IPS-18c (cell line): ENCODE measurements at regions not wholly inside any gene's neighbourhood (a gene's known extent, or its start where the extent isn't known, plus 50 kb on each side); places are given as distances from the start of the nearest gene placed in this dataset.
"Not testable (repeated sequence)": the region's sequence is repeated elsewhere in the genome, so short reads cannot be mapped to it uniquely, and the experiment has no call there.

ENCODE experiments used
- H3K4me3 ChIP-seq: 2 replicates; pipeline ENCODE4 v1.7.0; 2013; ENCODE audit warnings: low read depth, mild to moderate bottlenecking, low read length, moderate library complexity; ENCODE audit not compliant: insufficient read depth
- H3K9me3 ChIP-seq: one replicate; pipeline ENCODE4 v1.6.1; 2013; ENCODE audit warnings: mild to moderate bottlenecking, low read length, moderate library complexity; ENCODE audit not compliant: control insufficient read depth, insufficient read depth

DNA sequence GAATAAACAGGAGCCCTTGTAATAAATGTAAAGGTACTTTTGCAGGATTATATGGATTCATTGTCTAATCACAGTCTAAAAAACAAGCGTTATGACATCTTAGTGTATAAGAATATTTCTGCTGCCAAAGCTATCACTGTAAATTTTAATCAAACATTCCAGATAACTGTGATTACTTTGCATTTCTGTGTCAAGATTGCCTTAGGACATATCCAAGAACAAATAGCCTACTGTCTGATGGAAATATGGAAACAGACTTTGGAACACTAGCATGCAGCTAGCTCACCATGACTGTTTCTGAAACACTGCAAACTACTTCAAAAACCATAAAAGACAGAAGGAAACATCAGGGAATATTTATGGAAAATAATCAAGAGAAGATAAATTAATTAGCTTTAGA is 248.7 kb upstream of the ASCC3 start:
- Histone ChIP-seq H3K4me3 (no peak overlapping the region), H3K9me3 (no peaks in the 10 kb centered on the region)

DNA sequence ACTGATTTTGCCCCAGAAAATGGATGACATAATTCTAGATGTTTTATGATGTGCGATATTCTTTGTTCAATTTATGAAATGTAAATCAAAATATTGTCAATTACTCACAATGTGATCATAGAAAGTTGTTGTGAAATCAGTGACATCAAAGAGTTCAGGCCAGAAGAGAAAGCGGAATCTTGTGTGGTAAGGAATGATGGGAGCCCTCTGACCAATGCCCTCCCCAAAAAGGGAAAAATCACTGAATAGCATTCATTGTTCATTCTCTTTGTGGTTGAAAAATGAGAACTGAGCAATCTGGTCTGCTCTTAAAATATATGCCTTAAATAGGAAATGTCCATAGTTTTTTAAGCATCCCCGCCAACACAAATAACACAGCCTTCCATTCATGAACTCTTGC is 247.1 kb upstream of the GRIK2 start:
- no peaks in the 10 kb centered on the region for H3K9me3 ChIP-seq
- no peak overlapping the region for H3K4me3 ChIP-seq

DNA sequence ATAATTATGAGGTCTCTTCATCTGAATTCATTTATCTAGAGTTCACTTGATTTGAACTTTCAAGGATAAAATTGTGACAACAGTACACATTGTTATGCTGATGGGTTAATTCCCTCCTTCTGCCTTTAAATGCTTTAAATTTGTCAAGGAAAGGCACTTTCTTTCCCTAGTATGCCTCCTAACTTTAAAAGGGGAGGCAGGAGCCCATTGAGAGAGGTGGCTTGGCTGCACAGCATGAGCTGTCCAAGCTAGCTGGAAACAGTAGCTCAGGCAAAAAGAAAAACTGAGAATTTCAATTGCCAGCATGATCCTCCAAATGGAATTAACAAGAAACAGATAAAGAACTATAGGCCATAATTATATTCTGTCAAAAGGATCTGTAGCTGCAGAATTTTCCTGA is 243.3 kb upstream of the GRIK2 start:
- H3K4me3 ChIP-seq, result no peak overlapping the region
- H3K9me3 ChIP-seq, result no peaks in the 10 kb centered on the region

DNA sequence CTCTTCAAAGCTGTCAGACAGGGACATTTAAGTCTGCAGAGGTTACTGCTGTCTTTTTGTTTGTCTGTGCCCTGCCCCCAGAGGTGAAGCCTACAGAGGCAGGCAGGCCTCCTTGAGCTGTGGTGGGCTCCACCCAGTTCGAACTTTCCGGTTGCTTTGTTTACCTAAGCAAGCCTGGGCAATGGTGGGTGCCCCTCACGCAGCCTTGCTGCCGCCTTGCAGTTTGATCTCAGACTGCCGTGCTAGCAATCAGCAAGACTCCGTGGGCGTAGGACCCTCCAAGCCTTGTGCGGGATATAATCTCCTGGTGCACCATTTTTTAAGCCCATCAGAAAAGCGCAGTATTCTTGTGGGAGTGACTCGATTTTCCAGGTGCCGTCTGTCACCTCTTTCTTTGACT is 235.9 kb upstream of the GRIK2 start:
- H3K9me3 ChIP-seq, H3K4me3 ChIP-seq: not testable (repeated sequence)

DNA sequence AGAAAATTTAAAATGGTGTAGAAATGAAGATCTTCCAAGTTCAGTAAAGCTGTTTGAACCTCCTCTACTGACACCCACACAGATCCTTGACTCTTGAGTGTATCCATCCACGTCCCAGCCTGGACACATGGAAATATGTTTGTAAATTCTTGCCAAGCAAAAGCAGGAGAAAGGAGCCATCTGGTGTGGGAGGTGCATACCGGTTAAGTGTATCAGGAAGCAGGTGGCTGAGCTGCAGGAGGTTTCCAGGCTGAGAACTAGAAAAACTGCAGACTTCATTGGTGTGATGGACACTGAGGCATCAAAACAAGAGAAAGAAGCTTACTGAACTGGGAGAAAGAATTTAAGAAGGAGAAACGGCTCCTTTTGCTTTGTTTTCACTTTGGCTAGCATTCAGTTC is 229.9 kb upstream of the GRIK2 start:
- Histone ChIP-seq H3K4me3 (no peak overlapping the region), H3K9me3 (no peaks in the 10 kb centered on the region)

DNA sequence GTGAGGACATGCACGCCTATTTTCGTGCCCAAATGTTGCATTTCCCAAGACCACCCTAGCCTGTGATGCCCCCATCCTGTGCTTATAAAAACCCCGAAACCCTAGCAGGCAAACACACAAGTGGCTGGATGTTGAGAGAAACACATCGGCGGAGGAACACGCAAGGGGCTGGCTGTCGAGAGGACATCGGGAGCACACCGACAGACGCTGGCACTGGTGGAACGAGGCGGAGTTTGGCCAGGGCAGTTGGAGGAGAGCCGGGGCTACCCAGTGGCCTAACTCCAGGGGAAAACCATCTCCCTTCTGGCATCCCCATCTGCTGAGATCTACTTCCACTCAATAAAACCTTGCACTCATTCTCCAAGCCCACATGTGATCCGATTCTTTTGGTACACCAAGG is 225.9 kb upstream of the GRIK2 start:
- H3K4me3 ChIP-seq, result no peak overlapping the region
- H3K9me3 ChIP-seq, result no peaks in the 10 kb centered on the region

DNA sequence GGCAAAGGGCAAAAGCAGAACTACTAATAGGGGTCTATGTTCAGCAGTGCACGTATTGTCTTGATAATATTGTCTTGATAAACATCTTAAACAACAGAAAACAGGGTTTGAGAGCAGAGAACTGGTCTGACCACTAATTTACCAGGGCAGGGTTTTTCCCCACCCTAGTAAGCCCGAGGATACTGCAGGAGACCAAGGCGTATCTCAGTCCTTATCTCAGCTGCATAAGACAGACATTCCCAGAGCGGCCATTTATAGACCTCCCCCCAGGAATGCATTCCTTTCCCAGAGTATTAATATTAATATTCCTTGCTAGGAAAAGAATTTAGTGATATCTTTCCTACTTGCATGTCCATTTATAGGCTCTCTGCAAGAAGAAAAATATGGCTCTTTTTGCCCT is 222.5 kb upstream of the GRIK2 start:
- H3K4me3 ChIP-seq, H3K9me3 ChIP-seq: not testable (repeated sequence)

DNA sequence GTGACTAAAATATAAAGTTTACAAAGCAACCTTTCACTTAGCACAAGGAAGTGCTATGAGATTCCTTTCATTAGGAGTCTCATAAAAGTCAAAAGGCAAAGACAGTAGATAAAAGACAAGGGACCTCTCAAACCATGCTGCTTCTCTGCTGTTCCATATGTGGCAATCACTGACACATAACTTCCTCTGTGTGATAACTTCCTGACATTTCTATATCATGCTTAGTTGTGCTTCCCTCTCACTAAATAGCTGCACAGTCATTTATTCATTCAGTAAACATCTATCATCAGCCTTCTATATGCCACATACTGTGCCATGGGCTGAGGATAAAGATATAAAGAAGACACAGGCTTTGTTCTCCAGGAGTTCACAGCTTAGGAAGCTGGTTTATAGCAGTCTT is 214.8 kb upstream of the GRIK2 start:
- peaks cover 2% of the 10 kb centered on the region for H3K9me3 ChIP-seq

DNA sequence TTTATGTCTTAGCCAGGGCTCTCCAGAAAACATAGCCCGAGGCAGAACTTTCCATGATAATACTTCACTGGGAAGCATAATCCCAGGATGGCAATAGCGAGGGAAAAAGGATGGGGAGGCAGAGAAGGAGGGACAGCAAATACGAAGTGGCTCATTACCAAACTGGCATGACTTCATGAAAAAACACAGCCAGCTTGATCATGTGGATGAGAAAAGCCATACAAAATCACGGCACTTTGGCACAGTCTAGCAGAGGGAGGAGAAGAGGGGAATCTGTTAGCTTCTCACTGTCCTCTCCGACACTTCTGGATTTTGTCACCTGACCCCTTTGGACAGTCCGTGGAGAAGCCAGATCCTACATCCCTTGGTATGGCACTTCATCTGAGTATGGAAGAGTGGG is 212.5 kb upstream of the GRIK2 start:
- peaks cover 2% of the 10 kb centered on the region for H3K9me3 ChIP-seq
- H3K4me3 ChIP-seq, result no peak overlapping the region

More for the DNA sequence above, 214.8 kb upstream of the GRIK2 start:
- H3K4me3 ChIP-seq, result no peak overlapping the region

DNA sequence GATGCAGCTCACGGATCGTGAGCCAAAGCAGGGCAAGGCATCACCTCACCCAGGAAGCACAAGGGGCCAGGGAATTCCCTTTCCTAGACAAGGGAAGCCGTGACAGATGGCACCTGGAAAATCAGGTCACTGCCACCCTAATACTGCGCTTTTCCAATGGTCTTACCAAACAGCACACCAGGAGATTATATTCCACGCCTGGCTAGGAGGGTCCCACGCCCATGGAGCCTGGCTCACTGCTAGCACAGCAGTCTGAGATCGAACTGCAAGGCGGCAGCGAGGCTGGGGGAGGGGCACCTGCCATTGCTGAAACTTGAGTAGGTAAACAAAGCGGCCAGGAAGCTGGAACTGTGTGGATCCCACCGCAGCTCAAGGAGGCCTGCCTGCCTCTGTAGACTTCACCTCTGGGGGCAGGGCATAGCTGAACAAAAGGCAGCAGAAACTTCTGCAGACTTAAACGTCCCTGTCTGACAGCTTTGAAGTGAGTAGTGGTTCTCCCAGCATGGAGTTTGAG is 205.2 kb upstream of the GRIK2 start:
- H3K4me3 ChIP-seq, H3K9me3 ChIP-seq: not testable (repeated sequence)

DNA sequence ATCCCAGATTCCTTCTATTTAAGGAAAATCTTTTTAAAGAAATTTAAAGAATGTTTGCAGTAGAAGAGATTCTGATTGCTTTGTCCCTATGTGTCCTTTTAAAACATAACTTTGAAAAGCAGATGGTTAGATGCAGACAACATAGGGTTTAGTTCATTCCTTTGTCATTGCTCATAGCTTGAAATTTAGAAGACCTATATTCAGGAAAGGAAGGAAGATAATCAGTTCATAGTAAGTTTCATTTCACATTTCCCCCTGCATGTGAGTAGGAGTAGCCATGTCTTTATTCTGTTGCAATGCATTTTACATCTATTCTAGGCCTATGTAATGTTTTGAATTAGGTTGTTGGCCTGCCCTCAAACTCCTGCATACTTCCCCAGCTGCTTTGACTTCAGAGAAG is 197.9 kb upstream of the GRIK2 start:
- no peak overlapping the region for H3K4me3 ChIP-seq
- no peaks in the 10 kb centered on the region for H3K9me3 ChIP-seq

DNA sequence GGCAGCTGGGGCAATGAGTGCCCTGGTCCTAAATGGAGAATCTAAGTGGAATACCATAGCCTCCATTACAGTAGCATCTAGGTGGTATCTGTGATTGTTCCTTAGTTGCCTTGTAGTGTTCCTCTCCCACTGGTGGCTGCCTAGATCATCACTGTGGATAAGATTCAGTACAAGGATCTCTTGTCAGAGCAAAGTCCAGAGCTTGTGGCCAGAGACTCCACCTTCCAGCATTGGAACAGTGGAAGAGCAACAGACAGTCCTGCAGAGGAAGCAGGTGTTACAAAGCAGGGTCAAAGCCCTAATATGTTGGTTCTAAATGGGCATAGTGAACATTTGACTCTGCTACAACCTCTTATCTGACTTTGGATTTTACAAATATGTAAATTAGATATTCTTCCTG is 194.1 kb upstream of the GRIK2 start:
- Histone ChIP-seq H3K4me3 (no peak overlapping the region), H3K9me3 (no peaks in the 10 kb centered on the region)

DNA sequence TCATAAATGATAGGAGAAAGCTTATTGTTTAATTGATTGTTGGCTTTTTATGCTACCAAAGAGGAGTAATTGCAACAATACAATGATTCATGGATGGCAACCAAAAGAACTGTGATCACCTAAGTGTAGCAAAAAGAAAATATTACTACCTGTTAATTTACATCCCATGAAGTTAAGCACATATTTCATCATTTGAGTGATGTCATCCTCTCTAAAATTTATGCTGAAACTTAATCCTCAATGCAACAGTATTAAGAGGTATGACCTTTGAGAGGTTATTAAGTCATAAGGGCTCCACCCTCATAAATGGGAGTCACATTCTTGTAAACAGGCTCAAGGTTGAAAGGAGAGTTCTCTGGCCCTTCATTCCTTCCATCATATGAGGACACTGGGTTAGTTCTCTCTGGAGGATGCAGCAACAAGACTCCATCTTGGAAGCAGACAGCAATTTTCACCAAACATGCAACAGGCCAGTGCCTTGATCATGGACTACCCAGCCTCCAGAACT is 190.6 kb upstream of the GRIK2 start:
- Histone ChIP-seq H3K4me3 (no peak overlapping the region), H3K9me3 (no peaks in the 10 kb centered on the region)

DNA sequence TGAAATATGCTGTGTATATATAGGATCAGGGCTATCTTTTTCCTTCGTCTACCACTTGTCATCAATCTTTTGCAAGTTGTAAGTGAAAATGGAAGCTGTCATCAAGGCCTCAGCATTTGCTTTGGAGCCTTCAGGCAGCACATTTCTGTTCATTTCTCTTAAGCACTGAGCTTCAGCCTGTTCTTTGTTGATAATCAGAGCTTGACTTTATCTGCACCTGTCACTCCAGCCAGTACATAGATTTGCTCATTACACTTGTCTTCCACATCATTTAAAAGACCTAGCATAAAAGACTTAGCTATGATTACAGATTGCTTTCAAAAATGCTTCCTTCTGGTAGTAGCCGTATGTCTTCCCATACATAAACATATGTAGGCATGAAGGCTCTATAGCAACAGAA is 189.8 kb upstream of the GRIK2 start:
- no peaks in the 10 kb centered on the region for H3K9me3 ChIP-seq

DNA sequence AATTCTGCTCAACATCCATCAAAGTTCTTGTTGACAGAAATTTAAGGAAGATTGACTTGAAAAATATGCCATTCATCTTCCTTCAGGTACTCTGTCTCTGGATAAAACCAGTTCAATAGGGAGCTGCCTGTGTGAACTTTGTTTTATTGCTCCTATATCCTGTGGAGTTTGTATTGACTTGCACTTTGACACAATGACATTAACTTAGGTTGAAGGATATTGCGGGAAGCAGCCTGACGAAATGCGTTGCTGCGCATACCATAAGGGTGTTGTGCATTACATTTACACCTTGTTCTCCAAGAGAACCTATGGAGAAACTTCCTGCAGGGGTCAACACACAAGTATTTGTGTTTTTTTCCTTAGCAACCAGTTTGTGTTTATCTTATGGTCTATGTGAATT is 185.4 kb upstream of the GRIK2 start:
- H3K4me3 ChIP-seq, result no peak overlapping the region

More for the DNA sequence above, 189.8 kb upstream of the GRIK2 start:
- no peak overlapping the region for H3K4me3 ChIP-seq

DNA sequence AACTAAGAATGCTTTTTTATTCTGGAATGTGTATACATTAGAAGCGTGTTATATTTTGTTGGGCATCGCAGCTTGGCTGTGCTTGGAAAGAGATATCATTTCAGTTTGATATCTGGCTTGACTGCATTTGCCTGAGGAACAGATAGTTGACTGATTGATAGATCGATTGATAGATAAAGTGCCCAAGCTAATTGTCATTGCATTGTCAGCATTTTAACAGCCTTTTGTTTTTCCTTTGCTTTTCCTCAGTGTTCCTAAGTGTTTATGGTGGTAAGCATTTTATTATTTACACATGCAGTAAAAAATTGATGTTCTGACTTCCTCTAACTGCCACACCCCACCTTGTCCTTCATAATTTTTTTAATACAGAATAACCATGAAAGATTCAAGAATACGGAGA is 180.9 kb upstream of the GRIK2 start:
- no peaks in the 10 kb centered on the region for H3K9me3 ChIP-seq
- no peak overlapping the region for H3K4me3 ChIP-seq

More for the DNA sequence above, 185.4 kb upstream of the GRIK2 start:
- H3K9me3 ChIP-seq, result no peaks in the 10 kb centered on the region

DNA sequence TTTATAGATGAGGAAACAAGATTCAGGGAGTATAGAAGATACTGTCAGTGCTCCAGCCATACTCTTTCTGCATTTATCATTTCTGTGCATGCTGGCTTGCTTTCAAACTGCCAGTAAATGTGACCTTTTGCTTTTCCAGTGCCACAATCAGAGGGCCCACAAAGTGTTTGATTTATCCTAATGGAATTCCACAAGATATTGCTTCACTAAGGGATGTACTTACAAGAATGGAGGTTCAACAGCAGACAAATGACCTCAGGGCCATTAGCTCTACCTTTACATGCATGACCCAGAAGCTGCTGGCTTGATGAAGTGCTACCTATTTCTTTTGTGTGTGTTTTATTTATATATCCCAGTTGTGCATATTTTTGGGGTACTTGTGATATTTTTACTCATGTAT is 171.5 kb upstream of the GRIK2 start:
- H3K9me3 ChIP-seq, result no peaks in the 10 kb centered on the region
- no peak overlapping the region for H3K4me3 ChIP-seq

DNA sequence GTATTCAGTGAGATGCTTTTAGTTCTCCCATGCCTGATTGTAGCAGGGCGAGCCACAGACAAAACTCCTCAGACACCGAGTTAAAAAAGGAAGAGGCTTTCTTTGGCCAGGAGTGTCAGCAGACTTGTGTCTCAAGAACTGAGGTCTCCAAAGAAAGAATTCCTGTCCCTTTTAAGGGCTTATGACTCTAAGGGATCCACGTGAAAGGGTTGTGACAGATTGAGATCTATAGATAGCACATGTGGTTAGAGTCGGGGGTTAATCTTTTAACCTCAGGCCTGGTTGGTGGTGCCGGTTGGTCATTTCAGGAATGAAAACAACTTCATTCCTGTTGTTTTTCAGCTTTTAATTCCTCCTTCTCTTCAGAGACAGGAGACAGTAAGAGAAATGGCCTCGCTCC is 168.8 kb upstream of the GRIK2 start:
- Histone ChIP-seq H3K4me3 (no peak overlapping the region), H3K9me3 (no peaks in the 10 kb centered on the region)

DNA sequence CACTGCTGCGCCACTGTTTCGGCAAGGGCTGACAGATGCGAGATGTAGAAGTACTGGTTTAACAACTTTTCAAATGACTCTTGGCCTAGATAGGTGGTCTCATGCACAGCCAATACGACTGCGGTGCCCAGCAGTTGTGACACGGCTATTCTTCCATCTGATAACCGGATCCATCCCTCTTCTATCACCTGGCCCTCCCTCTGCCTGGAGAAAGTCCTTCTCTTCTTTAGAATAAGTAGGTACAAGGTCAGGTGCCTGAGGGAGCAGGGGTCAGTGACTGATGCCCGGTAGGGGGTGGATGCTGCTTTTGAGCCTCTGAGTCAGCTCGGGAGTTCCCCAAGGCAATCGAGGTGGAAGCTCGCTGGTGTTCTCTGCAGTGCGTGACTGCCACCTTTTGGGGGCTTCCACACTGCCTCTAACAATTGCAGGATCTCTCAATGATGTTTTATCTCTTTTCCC is 166.8 kb upstream of the GRIK2 start:
- H3K4me3 ChIP-seq, result no peak overlapping the region
- no peaks in the 10 kb centered on the region for H3K9me3 ChIP-seq
